ENCODE measurements at regions not wholly inside any gene's neighbourhood (a gene's known extent, or its start where the extent isn't known, plus 50 kb on each side); places are given as distances from the start of the nearest gene placed in this dataset.

DNA sequence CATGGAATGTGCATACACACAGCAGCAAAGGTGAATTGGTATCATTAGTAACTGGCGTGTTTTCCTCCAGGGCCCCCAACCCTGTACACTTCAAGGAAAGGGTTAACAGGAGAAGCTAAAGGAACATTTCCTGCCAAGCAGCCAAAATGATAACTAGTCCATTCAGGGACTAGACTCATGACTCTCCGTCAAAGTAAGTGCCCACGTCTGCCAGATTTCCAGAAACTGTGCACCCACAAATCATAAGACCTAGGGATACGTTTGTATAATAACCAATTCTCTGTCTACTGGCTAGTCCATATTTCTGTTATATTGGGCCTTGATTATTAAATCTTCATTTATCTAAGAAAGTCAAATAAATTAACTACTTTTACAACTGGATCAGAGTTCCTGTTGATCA is 76.0 kb upstream of the NHSL1 start:
- Histone ChIP-seq H2BK15ac (ENCODE audit: low read depth, low read length) (no peak overlapping the region), H3K4me2 (ENCODE audit: insufficient read depth, insufficient read length, low read length) (no peak overlapping the region), H2BK120ac (ENCODE audit: low read depth, low read length, poor library complexity, severe bottlenecking) (no peak overlapping the region), H3K4ac (ENCODE audit: low read depth, low read length) (no peak overlapping the region), H3K14ac (ENCODE audit: insufficient read depth, low read length) (no peak overlapping the region), H3K23me2 (ENCODE audit: insufficient read length, low read depth, low read length, poor library complexity, severe bottlenecking) (peaks cover 9% of the 10 kb centered on the region), H2AFZ (ENCODE audit: low read length) (no peak overlapping the region), H3K79me1 (ENCODE audit: insufficient read depth, low read depth, low read length, poor library complexity, severe bottlenecking) (no peaks in the 10 kb centered on the region), H2BK5ac (ENCODE audit: insufficient read length, low read length) (no peak overlapping the region), H4K91ac (ENCODE audit: insufficient read length, low read depth, low read length) (no peak overlapping the region), H2AK5ac (ENCODE audit: insufficient read length, low read length) (no peak overlapping the region), H4K8ac (replicated peaks; ENCODE audit: insufficient read length, low read depth, low read length) (no peak overlapping the region), H2BK12ac (ENCODE audit: insufficient read length, low read depth, low read length) (no peak overlapping the region), H3T11ph (ENCODE audit: low read length) (no peak overlapping the region), H3K27ac (ENCODE audit: insufficient read length, low read depth, low read length) (no peak overlapping the region), H3K18ac (ENCODE audit: insufficient read length, low read depth, low read length) (no peak overlapping the region), H2BK20ac (ENCODE audit: low read depth, low read length, poor library complexity, severe bottlenecking) (no peak overlapping the region), H3K9ac (ENCODE audit: extremely low read depth, insufficient read length, low read length) (no peak overlapping the region), H4K5ac (ENCODE audit: insufficient read length, low read depth, low read length) (no peak overlapping the region), H3K56ac (ENCODE audit: insufficient read length, low read depth, low read length) (no peak overlapping the region), H3K4me1 (ENCODE audit: insufficient read depth, low read length) (peaks cover 14% of the 10 kb centered on the region), H3K27me3 (ENCODE audit: insufficient read depth, low read length) (no peaks in the 10 kb centered on the region), H3K79me2 (ENCODE audit: insufficient read depth, low read length) (peaks cover 4% of the 10 kb centered on the region; the same call in 1 of the 2 replicates), H3K9me3 (ENCODE audit: control insufficient read depth, low read depth, low read length) (no peaks in the 10 kb centered on the region), H3K23ac (ENCODE audit: insufficient read length, low read depth, low read length) (no peak overlapping the region), H4K20me1 (ENCODE audit: control insufficient read depth, insufficient read depth, insufficient read length) (no peaks in the 10 kb centered on the region)
- Mint-ChIP-seq H3K9me3 (no peaks in the 10 kb centered on the region), H3K4me1 (peaks cover 33 to 41% of the 10 kb centered on the region in 2 experiments), H3K27ac (peak overlapping the region in 1 of 3 experiments; percentile 34; a peak in 1 of 7 replicates), H3K36me3 (ENCODE audit: insufficient read depth in 1 of 3, low read depth in 3 of 3) (no peaks in the 10 kb centered on the region), H3K4me3 (no peak overlapping the region), H3K27me3 (ENCODE audit: low read depth) (no peaks in the 10 kb centered on the region)
- TF ChIP-seq, protein P1, sequence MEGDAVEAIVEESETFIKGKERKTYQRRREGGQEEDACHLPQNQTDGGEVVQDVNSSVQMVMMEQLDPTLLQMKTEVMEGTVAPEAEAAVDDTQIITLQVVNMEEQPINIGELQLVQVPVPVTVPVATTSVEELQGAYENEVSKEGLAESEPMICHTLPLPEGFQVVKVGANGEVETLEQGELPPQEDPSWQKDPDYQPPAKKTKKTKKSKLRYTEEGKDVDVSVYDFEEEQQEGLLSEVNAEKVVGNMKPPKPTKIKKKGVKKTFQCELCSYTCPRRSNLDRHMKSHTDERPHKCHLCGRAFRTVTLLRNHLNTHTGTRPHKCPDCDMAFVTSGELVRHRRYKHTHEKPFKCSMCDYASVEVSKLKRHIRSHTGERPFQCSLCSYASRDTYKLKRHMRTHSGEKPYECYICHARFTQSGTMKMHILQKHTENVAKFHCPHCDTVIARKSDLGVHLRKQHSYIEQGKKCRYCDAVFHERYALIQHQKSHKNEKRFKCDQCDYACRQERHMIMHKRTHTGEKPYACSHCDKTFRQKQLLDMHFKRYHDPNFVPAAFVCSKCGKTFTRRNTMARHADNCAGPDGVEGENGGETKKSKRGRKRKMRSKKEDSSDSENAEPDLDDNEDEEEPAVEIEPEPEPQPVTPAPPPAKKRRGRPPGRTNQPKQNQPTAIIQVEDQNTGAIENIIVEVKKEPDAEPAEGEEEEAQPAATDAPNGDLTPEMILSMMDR (conservative IDR thresholded peaks at IDR 0.05) = no peak
- no peak for DNase-seq
- WGBS (ENCODE audit: extremely low coverage, insufficient read length, low lambda C conversion rate) = no CpG with 5 or more reads among the region's 4 CpGs
